Lower leg skin (tissue), 4 donors: ENCODE measurements at regions not wholly inside any gene's neighbourhood (a gene's known extent, or its start where the extent isn't known, plus 50 kb on each side); places are given as distances from the start of the nearest gene placed in this dataset.

Source experiments
- DNase-seq, 2 donors: peaks; one replicate each; pipeline ENCODE4 v3.0.0-alpha.2; 2019; ENCODE audit warnings: low spot score in 2 of 2
- H3K4me3 ChIP-seq: fragments of 200-600 bp; sonication (generic); 2 replicates; pipeline ENCODE4 v1.5.1; 2017; ENCODE audit warnings: mild to moderate bottlenecking, low read depth; ENCODE audit not compliant: poor library complexity, severe bottlenecking
- POLR2A ChIP-seq, 2 donors: fragments of 450-650 bp; IDR thresholded peaks; one replicate each; pipeline ENCODE4 v1.6.1; 2016 to 2017; ENCODE audit warnings: antibody characterized with exemption in 2 of 2, mild to moderate bottlenecking in 1 of 2, moderate library complexity in 1 of 2
- WGBS, 2 donors: methylation state at CpG; one replicate each; pipeline ENCODE4 v1.1.5; 2018; 5-methylcytosine and 5-hydroxymethylcytosine counted together
- intact Hi-C: fragments of 100-400 bp; cut with DNase I; formaldehyde crosslinking; loops from one replicate; pipeline ENCODE4 v1.15.0; 2023; ENCODE audit warnings: low total_unique reads
- TF ChIP-seq, protein P1 (sequence below), 3 donors: fragments of 450-650 bp; IDR thresholded peaks; one replicate each; pipeline ENCODE4 v1.5.1; 2016; ENCODE audit warnings: antibody characterized with exemption in 3 of 3, mild to moderate bottlenecking in 3 of 3, moderate library complexity in 2 of 3

DNA sequence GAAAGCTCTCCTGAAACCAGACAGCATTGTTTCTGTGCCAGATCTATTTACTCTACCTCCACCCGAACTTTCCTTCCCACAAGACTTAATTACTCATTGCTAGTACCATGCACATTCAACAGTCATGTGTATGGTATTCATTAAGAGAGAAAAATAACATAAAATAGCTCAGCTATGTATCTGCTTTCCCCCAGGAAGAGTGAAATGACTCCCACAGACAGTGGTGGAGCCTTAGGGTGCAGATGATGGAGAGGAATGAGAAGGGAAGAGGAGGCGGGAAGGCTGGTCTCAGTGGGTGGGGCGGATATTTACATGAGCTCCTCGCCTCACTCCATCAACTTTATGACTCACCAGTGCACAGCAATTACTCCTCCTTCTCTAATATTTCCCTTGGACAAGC, 724.5 kb downstream of the EPHA4 start:
- 21 to 39% methylated on average over 4 of the region's 4 CpGs for WGBS, 2 donors
- peak in 1 of 2 donors; percentile 15 for DNase-seq
- TF ChIP-seq, protein P1, sequence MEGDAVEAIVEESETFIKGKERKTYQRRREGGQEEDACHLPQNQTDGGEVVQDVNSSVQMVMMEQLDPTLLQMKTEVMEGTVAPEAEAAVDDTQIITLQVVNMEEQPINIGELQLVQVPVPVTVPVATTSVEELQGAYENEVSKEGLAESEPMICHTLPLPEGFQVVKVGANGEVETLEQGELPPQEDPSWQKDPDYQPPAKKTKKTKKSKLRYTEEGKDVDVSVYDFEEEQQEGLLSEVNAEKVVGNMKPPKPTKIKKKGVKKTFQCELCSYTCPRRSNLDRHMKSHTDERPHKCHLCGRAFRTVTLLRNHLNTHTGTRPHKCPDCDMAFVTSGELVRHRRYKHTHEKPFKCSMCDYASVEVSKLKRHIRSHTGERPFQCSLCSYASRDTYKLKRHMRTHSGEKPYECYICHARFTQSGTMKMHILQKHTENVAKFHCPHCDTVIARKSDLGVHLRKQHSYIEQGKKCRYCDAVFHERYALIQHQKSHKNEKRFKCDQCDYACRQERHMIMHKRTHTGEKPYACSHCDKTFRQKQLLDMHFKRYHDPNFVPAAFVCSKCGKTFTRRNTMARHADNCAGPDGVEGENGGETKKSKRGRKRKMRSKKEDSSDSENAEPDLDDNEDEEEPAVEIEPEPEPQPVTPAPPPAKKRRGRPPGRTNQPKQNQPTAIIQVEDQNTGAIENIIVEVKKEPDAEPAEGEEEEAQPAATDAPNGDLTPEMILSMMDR (IDR thresholded peaks at IDR 0.05), result no peak
- TF ChIP-seq POLR2A (IDR thresholded peaks at IDR 0.05), result no peak
- intact Hi-C loops, result no loop called here
- no peak overlapping the region for H3K4me3 ChIP-seq

DNA sequence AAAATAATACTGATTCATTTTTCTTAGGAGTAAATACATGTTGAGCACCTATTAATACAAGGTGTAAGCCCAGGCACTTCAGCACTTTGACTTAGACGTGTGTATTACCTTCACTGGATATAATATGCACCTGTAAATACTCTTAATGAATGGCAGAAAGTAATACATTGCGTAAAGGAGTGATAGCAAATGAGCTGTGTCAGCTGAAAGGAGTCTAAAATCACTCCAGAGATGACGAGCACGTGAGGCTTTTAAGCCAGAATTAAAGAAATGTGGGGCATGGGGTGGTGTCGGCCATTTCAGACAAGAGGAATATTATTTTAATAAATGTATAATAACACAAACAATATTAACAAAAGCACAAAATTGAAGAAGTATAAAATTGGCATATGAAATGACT, 722.7 kb downstream of the EPHA4 start:
- H3K4me3 ChIP-seq, result no peak overlapping the region
- 92 to 94% methylated on average over 5 of the region's 5 CpGs for WGBS, 2 donors
- TF ChIP-seq, protein P1 (IDR thresholded peaks at IDR 0.05), result no peak
- no peak for TF ChIP-seq POLR2A (IDR thresholded peaks at IDR 0.05)
- no peak for DNase-seq
- intact Hi-C loops, result no loop called here

DNA sequence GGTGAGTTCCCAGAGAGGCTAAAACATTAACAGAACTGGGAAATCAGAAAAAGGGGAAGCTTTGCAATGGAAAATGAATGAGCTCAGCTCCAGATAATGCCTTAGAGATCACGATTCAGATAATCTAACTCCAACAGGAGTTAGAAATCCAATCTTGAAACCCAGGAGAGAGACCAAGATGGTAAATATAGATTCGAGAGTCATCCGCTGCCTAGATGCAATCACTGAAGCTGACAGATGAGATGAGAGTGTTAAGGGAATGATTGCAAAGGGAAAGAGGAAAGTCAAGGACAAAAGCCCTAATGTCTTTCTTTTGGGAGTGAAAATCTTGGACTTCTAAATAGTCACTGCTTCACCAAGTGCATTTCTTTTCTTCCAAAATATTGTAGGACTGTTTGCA, 722.0 kb downstream of the EPHA4 start:
- no peak for TF ChIP-seq POLR2A (IDR thresholded peaks at IDR 0.05)
- TF ChIP-seq, protein P1 (IDR thresholded peaks at IDR 0.05), result no peak
- 79 to 80% methylated on average over 3 of the region's 3 CpGs for WGBS, 2 donors
- no peak for DNase-seq
- H3K4me3 ChIP-seq, result no peak overlapping the region
- intact Hi-C loops, result no loop called here

DNA sequence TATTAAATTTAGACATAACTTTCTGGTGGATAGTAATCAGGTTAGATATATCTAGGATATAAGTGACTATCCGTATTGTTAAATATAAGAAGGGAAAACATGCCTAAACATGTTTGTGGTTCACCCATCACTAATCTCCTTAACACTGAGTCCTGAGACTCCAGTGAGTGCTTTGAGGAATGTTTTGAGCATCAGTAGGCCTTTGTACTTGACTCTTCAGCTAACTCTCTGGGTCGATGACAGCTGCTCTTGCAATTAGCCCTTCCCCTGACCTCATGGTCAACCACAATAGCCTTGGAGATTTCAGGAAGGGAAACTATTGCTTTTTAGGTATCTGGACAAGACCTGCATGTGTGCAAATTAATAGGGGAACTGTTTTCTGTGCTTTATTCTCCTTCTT, 716.8 kb downstream of the EPHA4 start:
- TF ChIP-seq, protein P1 (IDR thresholded peaks at IDR 0.05), result no peak
- no peak for TF ChIP-seq POLR2A (IDR thresholded peaks at IDR 0.05)
- WGBS, 2 donors, result 65 to 70% methylated on average over 2 of the region's 2 CpGs
- intact Hi-C loops, result no loop called here
- no peak overlapping the region for H3K4me3 ChIP-seq
- DNase-seq, result no peak

DNA sequence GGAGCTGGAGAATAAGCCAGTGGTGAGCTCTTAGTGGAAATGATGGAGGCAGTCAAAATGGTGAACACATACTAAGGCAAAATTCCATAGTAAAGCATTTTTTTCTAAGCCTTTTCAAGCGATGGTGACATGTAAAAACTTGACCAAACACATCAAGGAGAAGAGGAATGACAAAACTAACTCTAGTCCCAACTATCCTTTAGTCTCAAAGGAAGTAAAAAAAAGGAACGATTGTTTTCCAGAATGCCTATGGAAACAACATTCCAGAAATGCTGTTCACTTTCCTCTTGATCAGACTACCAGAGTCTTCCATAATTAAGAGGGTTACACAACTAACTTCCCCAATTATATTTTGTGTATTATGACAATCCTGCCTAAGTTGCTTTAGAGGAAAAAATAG, 715.6 kb downstream of the EPHA4 start:
- no peak for TF ChIP-seq POLR2A (IDR thresholded peaks at IDR 0.05)
- TF ChIP-seq, protein P1 (IDR thresholded peaks at IDR 0.05), result no peak
- DNase-seq, result no peak
- WGBS, 2 donors, result 61 to 74% methylated on average over 2 of the region's 2 CpGs
- no peak overlapping the region for H3K4me3 ChIP-seq
- intact Hi-C loops, result no loop called here

DNA sequence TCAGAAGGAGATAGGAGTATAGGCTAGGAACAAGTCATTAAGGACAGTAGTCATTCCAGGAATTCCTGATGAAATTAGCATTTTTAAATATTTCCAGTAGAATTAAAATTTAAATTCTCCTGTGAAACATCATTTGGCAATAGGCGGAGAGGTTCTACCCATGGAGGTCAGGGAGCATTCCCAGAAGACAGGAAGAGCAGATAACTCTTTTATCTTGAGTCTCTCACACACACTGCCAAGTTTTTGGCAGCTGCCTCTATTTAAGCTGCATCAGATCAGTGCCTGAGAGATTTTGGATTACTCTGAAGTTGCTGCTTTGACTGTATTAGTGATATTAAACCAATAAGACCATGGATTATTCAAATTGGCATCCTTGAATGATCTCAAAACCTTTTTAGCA, 714.7 kb downstream of the EPHA4 start:
- TF ChIP-seq POLR2A (IDR thresholded peaks at IDR 0.05), result no peak
- TF ChIP-seq, protein P1 (IDR thresholded peaks at IDR 0.05), result no peak

More for the DNA sequence above, 714.7 kb downstream of the EPHA4 start:
- intact Hi-C loops, result no loop called here
- WGBS, 2 donors, result 60 to 66% methylated on average over 1 of the region's 1 CpG
- DNase-seq, result no peak
- H3K4me3 ChIP-seq, result no peak overlapping the region
